Hepatocyte (in vitro differentiated cells): ENCODE measurements at regions not wholly inside any gene's neighbourhood (a gene's known extent, or its start where the extent isn't known, plus 50 kb on each side); places are given as distances from the start of the nearest gene placed in this dataset.

Source experiments
- DNase-seq: peaks from one replicate; pipeline ENCODE4 v3.0.0-alpha.2; 2016; ENCODE audit warnings: low spot score
- H2AFZ ChIP-seq: fragments of 200-600 bp; sonication (generic); 2 replicates; pipeline ENCODE4 v1.6.0; 2016; ENCODE audit warnings: antibody characterized with exemption, mild to moderate bottlenecking
- H3K27ac ChIP-seq: fragments of 200-600 bp; sonication (generic); 2 replicates; pipeline ENCODE4 v1.5.1; 2016; ENCODE audit warnings: mild to moderate bottlenecking
- H3K27me3 ChIP-seq: fragments of 200-600 bp; sonication (generic); 2 replicates; pipeline ENCODE4 v1.6.1; 2016
- H3K36me3 ChIP-seq: fragments of 200-600 bp; sonication (generic); replicated peaks from 2 replicates; pipeline ENCODE4 v1.5.1; 2016; ENCODE audit warnings: low read depth; ENCODE audit not compliant: insufficient read depth
- H3K4me1 ChIP-seq: fragments of 200-600 bp; sonication (generic); 2 replicates; pipeline ENCODE4 v1.5.1; 2016; ENCODE audit warnings: mild to moderate bottlenecking, moderate library complexity; ENCODE audit not compliant: insufficient read depth
- H3K4me2 ChIP-seq: fragments of 200-600 bp; sonication (generic); 2 replicates; pipeline ENCODE4 v1.6.0; 2016
- H3K4me3 ChIP-seq: fragments of 200-600 bp; sonication (generic); 2 replicates; pipeline ENCODE4 v1.5.1; 2016; ENCODE audit warnings: mild to moderate bottlenecking
- H3K79me2 ChIP-seq: fragments of 200-600 bp; sonication (generic); 2 replicates; pipeline ENCODE4 v1.6.0; 2017; ENCODE audit warnings: mild to moderate bottlenecking
- H3K9me2 ChIP-seq: fragments of 200-600 bp; sonication (generic); replicated peaks from 2 replicates; pipeline ENCODE4 v1.6.0; 2017; ENCODE audit warnings: mild to moderate bottlenecking; ENCODE audit not compliant: insufficient read depth
- H3K9me3 ChIP-seq: fragments of 200-600 bp; sonication (generic); 2 replicates; pipeline ENCODE4 v1.5.1; 2016; ENCODE audit warnings: low read depth, mild to moderate bottlenecking
- H4K20me1 ChIP-seq: fragments of 200-600 bp; sonication (generic); 2 replicates; pipeline ENCODE4 v1.6.0; 2016; ENCODE audit warnings: mild to moderate bottlenecking; ENCODE audit not compliant: insufficient read depth, poor library complexity, severe bottlenecking
- CTCF ChIP-seq: fragments of 200-600 bp; sonication (generic); IDR thresholded peaks from 2 replicates; pipeline ENCODE4 v1.5.1; 2016; ENCODE audit warnings: antibody characterized with exemption, mild to moderate bottlenecking; ENCODE audit not compliant: poor library complexity
- EZH2 ChIP-seq: fragments of 200-600 bp; sonication (generic); IDR thresholded peaks from 2 replicates; pipeline ENCODE4 v1.6.1; 2016; ENCODE audit warnings: antibody characterized with exemption, mild to moderate bottlenecking, borderline replicate concordance
- EZH2phosphoT487 ChIP-seq: fragments of 200-600 bp; sonication (generic); IDR thresholded peaks from one replicate; pipeline ENCODE4 v1.6.1; 2018; ENCODE audit warnings: antibody characterized with exemption, mild to moderate bottlenecking, low read depth, moderate library complexity; ENCODE audit not compliant: unreplicated experiment, severe bottlenecking
- WGBS: methylation state at CpG from one replicate; pipeline ENCODE4 v1.1.6; 2016; ENCODE audit warnings: low lambda C conversion rate; ENCODE audit errors: missing lambda C conversion rate; 5-methylcytosine and 5-hydroxymethylcytosine counted together

GRCh38 chr1:214898161-214898560 is 184.4 kb upstream of the KCNK2 start:
- Histone ChIP-seq H3K27me3 (no peaks in the 10 kb centered on the region), H3K4me3 (no peak overlapping the region), H3K9me2 (no peaks in the 10 kb centered on the region), H3K79me2 (no peaks in the 10 kb centered on the region), H4K20me1 (no peaks in the 10 kb centered on the region), H3K36me3 (no peaks in the 10 kb centered on the region), H3K4me2 (no peak overlapping the region), H3K4me1 (no peaks in the 10 kb centered on the region), H3K27ac (no peak overlapping the region), H2AFZ (no peak overlapping the region), H3K9me3 (no peaks in the 10 kb centered on the region)
- TF ChIP-seq EZH2 (no peak), CTCF (no peak), EZH2phosphoT487 (no peak)
- 77% methylated on average over 8 of the region's 8 CpGs for WGBS
- DNase-seq: no peak

GRCh38 chr1:214898718-214899117 is 183.8 kb upstream of the KCNK2 start:
- Histone ChIP-seq H3K79me2 (no peaks in the 10 kb centered on the region), H3K36me3 (no peaks in the 10 kb centered on the region), H2AFZ (no peak overlapping the region), H4K20me1 (no peaks in the 10 kb centered on the region), H3K27me3 (no peaks in the 10 kb centered on the region), H3K4me3 (no peak overlapping the region), H3K27ac (no peak overlapping the region), H3K9me2 (no peaks in the 10 kb centered on the region), H3K4me1 (no peaks in the 10 kb centered on the region), H3K4me2 (no peak overlapping the region), H3K9me3 (no peaks in the 10 kb centered on the region)
- no peak for DNase-seq
- TF ChIP-seq EZH2phosphoT487: no peak
- no peak for TF ChIP-seq CTCF
- no peak for TF ChIP-seq EZH2
- 79% methylated on average over 3 of the region's 3 CpGs for WGBS

- no peaks in the 10 kb centered on the region for H3K9me2 ChIP-seq
- H3K79me2 ChIP-seq: no peaks in the 10 kb centered on the region
- H2AFZ ChIP-seq: no peak overlapping the region
- H3K27ac ChIP-seq: no peak overlapping the region
- no peak overlapping the region for H3K4me3 ChIP-seq
- no peaks in the 10 kb centered on the region for H3K36me3 ChIP-seq
- no peaks in the 10 kb centered on the region for H4K20me1 ChIP-seq
- H3K4me1 ChIP-seq: no peaks in the 10 kb centered on the region
- H3K27me3 ChIP-seq: no peaks in the 10 kb centered on the region
- H3K4me2 ChIP-seq: no peak overlapping the region
- no peaks in the 10 kb centered on the region for H3K9me3 ChIP-seq
- no peak for DNase-seq
- TF ChIP-seq CTCF (no peak), EZH2phosphoT487 (no peak), EZH2 (no peak)
Measured at GRCh38 chr1:214899908-214900460, 182.6 kb upstream of the KCNK2 start.

GRCh38 chr1:214900590-214900989 is 181.9 kb upstream of the KCNK2 start:
- no peaks in the 10 kb centered on the region for H3K9me2 ChIP-seq
- H2AFZ ChIP-seq: no peak overlapping the region
- TF ChIP-seq EZH2: no peak
- TF ChIP-seq CTCF: no peak
- no peak for TF ChIP-seq EZH2phosphoT487
- 83% methylated on average over 4 of the region's 4 CpGs for WGBS
- H4K20me1 ChIP-seq: no peaks in the 10 kb centered on the region
- no peaks in the 10 kb centered on the region for H3K79me2 ChIP-seq
- no peak overlapping the region for H3K4me2 ChIP-seq
- H3K27ac ChIP-seq: no peak overlapping the region
- no peak for DNase-seq
- no peaks in the 10 kb centered on the region for H3K36me3 ChIP-seq
- H3K4me1 ChIP-seq: no peaks in the 10 kb centered on the region
- H3K27me3 ChIP-seq: no peaks in the 10 kb centered on the region
- H3K4me3 ChIP-seq: no peak overlapping the region
- H3K9me3 ChIP-seq: no peaks in the 10 kb centered on the region
